K562 (cell line): ENCODE measurements at regions not wholly inside any gene's neighbourhood (a gene's known extent, or its start where the extent isn't known, plus 50 kb on each side); places are given as distances from the start of the nearest gene placed in this dataset.
"Not testable (repeated sequence)": the region's sequence is repeated elsewhere in the genome, so short reads cannot be mapped to it uniquely, and the experiment has no call there.

Experiments
- FOXK2 ChIP-seq, 2 experiments: fragments of 450-650 bp; IDR thresholded peaks in 1 of 2; conservative IDR thresholded peaks in 1 of 2; 2 replicates each; pipeline ENCODE4 v1.6.1; 2016; ENCODE audit warnings: low read depth in 2 of 2, mild to moderate bottlenecking in 1 of 2
- ZNF140 ChIP-seq: fragments of 250-450 bp; sonication (Bioruptor Pico); IDR thresholded peaks from 2 replicates; pipeline ENCODE4 v1.8.0; 2021; ENCODE audit warnings: moderate library complexity, mild to moderate bottlenecking, inconsistent platforms
- ZNF143 ChIP-seq: sonication (generic); formaldehyde crosslinking; IDR thresholded peaks from 2 replicates; pipeline ENCODE4 v1.9.0; 2022; ENCODE audit warnings: mild to moderate bottlenecking, missing genetic modification reagents
- ZNF384 ChIP-seq: IDR thresholded peaks from 2 replicates; pipeline ENCODE4 v1.6.1; 2012; ENCODE audit warnings: low read depth, low read length, improper control_type of control experiment
- TF ChIP-seq, protein P1 (sequence below): fragments of 450-650 bp; IDR thresholded peaks from 2 replicates; pipeline ENCODE4 v1.6.1; 2016

GRCh38 chr21:5136406-5136805 is 5385.0 kb upstream of the TPTE start:
- TF ChIP-seq ZNF384; ZNF140 (CRISPR knock-in tag); ZNF143; FOXK2 (conservative IDR thresholded peaks at IDR 0.05 in 1 of 2, IDR thresholded peaks at IDR 0.05 in 1 of 2; ENCODE audit: low read depth in 2 of 2): not testable (repeated sequence)
- TF ChIP-seq, protein P1, sequence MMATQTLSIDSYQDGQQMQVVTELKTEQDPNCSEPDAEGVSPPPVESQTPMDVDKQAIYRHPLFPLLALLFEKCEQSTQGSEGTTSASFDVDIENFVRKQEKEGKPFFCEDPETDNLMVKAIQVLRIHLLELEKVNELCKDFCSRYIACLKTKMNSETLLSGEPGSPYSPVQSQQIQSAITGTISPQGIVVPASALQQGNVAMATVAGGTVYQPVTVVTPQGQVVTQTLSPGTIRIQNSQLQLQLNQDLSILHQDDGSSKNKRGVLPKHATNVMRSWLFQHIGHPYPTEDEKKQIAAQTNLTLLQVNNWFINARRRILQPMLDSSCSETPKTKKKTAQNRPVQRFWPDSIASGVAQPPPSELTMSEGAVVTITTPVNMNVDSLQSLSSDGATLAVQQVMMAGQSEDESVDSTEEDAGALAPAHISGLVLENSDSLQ, result not testable (repeated sequence)
